ENCODE measurements at regions not wholly inside any gene's neighbourhood (a gene's known extent, or its start where the extent isn't known, plus 50 kb on each side); places are given as distances from the start of the nearest gene placed in this dataset.
"Not testable (repeated sequence)": the region's sequence is repeated elsewhere in the genome, so short reads cannot be mapped to it uniquely, and the experiment has no call there.

DNA sequence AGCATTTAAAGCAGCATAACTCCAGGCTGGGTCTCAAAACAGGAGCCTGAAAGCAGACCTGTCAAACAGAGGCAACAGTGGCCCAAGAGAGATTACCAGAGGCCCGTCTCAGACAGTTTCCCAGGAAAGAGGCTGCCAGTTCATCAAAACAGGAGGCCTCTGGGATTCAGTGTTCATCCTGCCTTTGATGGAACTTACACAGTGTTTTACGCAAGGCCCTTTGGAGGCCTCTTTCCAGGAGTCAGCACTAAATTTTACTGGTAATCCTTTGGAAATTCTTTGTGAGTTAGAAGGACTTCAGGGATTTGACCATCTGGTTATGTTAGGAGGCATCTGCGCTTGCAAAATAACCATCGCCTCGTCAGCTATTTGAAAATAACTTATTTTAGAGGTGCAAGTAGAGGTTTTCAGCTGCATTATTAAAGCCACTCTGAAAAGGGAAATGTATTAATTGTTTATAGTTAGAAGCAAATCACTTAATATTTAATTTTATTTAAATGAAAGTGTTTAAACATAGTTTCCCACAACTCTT lies 501.2 kb upstream of the COBL start:
- intact Hi-C loops (cut with DNase I, micrococcal nuclease) = no loop called here
- H3K36me3 ChIP-seq (ENCODE audit: low read depth) = no peaks in the 10 kb centered on the region
- no peak overlapping the region for H3K4me3 ChIP-seq
- no peaks in the 10 kb centered on the region for H3K4me1 ChIP-seq (ENCODE audit: low read depth)
- DNase-seq = no peak
- ATAC-seq = no peak
- TF ChIP-seq, protein P1, sequence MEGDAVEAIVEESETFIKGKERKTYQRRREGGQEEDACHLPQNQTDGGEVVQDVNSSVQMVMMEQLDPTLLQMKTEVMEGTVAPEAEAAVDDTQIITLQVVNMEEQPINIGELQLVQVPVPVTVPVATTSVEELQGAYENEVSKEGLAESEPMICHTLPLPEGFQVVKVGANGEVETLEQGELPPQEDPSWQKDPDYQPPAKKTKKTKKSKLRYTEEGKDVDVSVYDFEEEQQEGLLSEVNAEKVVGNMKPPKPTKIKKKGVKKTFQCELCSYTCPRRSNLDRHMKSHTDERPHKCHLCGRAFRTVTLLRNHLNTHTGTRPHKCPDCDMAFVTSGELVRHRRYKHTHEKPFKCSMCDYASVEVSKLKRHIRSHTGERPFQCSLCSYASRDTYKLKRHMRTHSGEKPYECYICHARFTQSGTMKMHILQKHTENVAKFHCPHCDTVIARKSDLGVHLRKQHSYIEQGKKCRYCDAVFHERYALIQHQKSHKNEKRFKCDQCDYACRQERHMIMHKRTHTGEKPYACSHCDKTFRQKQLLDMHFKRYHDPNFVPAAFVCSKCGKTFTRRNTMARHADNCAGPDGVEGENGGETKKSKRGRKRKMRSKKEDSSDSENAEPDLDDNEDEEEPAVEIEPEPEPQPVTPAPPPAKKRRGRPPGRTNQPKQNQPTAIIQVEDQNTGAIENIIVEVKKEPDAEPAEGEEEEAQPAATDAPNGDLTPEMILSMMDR (IDR thresholded peaks at IDR 0.05) = no peak
- H3K9me3 ChIP-seq = no peaks in the 10 kb centered on the region

DNA sequence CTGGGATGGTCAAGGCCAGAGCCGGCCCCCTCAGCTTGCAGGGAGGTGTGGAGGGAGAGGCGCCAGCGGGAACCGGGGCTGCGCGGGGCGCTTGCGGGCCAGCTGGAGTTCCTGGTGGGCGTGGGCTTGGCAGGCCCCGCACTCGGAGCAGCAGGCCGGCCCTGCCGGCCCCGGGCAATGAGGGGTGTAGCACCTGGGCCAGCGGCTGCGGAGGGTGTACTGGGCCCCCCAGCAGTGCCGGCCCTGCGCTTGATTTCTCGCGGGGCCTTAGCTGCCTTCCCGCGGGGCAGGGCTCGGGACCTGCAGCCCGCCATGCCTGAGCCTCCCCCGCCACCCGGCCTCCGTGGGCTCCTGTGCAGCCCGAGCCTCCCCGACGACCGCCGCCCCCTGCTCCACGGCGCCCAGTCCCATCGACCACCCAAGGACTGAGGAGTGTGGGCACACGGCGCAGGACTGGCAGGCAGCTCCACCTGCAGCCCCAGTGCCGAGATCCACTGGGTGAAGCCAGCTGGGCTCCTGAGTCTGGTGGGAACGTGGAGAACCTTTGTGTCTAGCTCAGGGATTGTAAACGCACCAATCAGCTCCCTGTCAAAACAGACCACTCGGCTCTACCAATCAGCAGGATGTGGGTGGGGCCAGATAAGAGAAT lies 489.3 kb upstream of the COBL start:
- H3K36me3 ChIP-seq (ENCODE audit: low read depth); H3K4me3 ChIP-seq; intact Hi-C loops (cut with DNase I, micrococcal nuclease); ATAC-seq; H3K4me1 ChIP-seq (ENCODE audit: low read depth); DNase-seq; H3K9me3 ChIP-seq: not testable (repeated sequence)

DNA sequence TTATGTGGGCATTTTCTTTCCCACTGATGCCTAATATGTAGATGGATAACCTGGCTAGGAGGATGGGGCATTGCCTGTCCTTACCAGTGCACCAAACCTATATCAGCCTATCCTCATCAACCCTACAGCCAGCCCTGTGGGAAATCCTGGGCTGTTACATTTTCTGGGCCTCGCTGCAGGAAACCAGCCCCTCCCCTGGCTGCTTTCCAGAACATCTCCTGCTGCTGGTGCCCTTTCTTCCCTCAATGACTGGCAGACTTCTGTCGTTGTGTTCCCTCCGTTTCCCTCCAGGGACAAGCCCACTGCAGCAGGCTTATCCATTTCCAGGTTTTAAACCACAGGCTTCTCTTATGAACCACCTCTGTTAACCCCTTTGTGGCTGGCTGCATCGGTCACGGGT lies 486.1 kb upstream of the COBL start:
- Histone ChIP-seq H3K36me3 (ENCODE audit: low read depth) (no peaks in the 10 kb centered on the region), H3K4me1 (ENCODE audit: low read depth) (no peaks in the 10 kb centered on the region), H3K9me3 (no peaks in the 10 kb centered on the region), H3K4me3 (no peak overlapping the region)
- ATAC-seq (no peak), DNase-seq (no peak)
- intact Hi-C loops (cut with DNase I, micrococcal nuclease) = no loop called here
- TF ChIP-seq, protein P1 (IDR thresholded peaks at IDR 0.05) = no peak

DNA sequence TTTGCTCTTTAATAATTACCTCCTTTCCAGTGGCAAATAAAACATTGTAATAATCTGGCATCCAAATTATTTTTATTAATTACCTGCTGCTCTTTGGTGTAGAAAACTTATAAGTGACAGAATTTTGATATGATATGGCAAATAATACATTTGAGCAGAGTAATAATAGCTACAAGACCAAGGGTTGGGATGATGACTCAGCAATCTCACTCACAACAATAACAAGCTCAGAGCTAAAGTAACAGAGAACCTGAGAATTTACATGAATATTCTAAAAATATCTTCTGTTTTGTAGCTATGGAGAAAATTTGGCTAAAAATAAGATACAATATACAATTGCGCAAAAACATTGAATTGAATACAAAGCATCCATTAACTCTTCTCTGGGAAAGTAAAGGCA lies 480.8 kb upstream of the COBL start:
- TF ChIP-seq, protein P1 (IDR thresholded peaks at IDR 0.05) = no peak
- DNase-seq = no peak
- H3K36me3 ChIP-seq (ENCODE audit: low read depth) = no peaks in the 10 kb centered on the region

DNA sequence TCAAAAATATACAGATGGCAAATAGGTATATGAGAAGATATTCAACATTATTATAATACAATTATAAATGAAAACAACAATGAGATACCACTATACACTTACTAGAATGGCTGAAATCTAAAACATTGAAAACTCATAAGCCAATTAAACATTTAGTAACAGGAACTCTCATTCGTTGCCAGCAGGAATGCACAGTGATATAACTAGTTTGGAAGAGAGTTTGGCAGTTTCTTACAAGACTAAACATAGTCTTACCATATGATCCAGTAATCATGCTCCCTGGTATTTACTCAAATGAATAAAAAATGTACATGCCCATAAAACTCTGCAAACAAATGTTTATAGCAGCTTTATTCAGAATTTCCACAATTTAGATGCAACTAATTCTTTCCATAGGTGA lies 476.2 kb upstream of the COBL start:
- intact Hi-C loops (cut with DNase I, micrococcal nuclease) = no loop called here
- Histone ChIP-seq H3K4me1 (ENCODE audit: low read depth) (no peaks in the 10 kb centered on the region), H3K36me3 (ENCODE audit: low read depth) (no peaks in the 10 kb centered on the region), H3K9me3 (no peaks in the 10 kb centered on the region), H3K4me3 (no peak overlapping the region)
- TF ChIP-seq, protein P1 (IDR thresholded peaks at IDR 0.05) = no peak
- DNase-seq (no peak), ATAC-seq (no peak)

More for the DNA sequence above, 480.8 kb upstream of the COBL start:
- Histone ChIP-seq H3K4me3 (no peak overlapping the region), H3K9me3 (no peaks in the 10 kb centered on the region), H3K4me1 (ENCODE audit: low read depth) (no peaks in the 10 kb centered on the region)
- no peak for ATAC-seq
- intact Hi-C loops (cut with DNase I, micrococcal nuclease) = no loop called here

DNA sequence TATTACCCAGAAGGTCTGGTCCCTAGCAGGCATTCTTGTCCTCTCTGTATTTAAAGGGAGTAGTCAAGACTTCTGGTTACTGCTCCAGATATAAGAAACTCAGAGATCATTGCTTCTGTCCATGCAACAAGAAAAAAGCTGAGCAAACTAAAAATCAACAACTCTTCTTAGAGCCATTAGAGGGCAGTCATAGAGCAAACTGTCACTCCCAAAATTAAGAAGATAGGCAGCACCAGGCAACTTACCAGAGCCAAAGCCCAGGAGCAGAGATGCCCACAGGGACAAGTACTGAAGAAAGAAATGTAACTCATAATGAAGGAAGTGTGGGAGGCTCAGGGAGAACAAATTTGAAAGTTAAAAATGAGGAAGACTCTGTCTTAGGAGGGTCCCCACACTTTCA lies 472.9 kb upstream of the COBL start:
- no peaks in the 10 kb centered on the region for H3K36me3 ChIP-seq (ENCODE audit: low read depth)
- intact Hi-C loops (cut with DNase I, micrococcal nuclease) = no loop called here
- no peaks in the 10 kb centered on the region for H3K4me1 ChIP-seq (ENCODE audit: low read depth)
- DNase-seq (no peak), ATAC-seq (no peak)
- no peaks in the 10 kb centered on the region for H3K9me3 ChIP-seq
- TF ChIP-seq, protein P1 (IDR thresholded peaks at IDR 0.05) = no peak
- H3K4me3 ChIP-seq = no peak overlapping the region
